HG03103 (cell line): ENCODE measurements at regions not wholly inside any gene's neighbourhood (a gene's known extent, or its start where the extent isn't known, plus 50 kb on each side); places are given as distances from the start of the nearest gene placed in this dataset.

Source experiments
- ATAC-seq: cut with Tn5 transposase; IDR thresholded peaks from one replicate; pipeline ENCODE4 v1.9.1; 2021; ENCODE audit warnings: low read depth; ENCODE audit not compliant: unreplicated experiment

- no peak for ATAC-seq
These were observed 260.9 kb upstream of the KCNMB2 start for GRCh38 chr3:178275311-178275710.

DNA sequence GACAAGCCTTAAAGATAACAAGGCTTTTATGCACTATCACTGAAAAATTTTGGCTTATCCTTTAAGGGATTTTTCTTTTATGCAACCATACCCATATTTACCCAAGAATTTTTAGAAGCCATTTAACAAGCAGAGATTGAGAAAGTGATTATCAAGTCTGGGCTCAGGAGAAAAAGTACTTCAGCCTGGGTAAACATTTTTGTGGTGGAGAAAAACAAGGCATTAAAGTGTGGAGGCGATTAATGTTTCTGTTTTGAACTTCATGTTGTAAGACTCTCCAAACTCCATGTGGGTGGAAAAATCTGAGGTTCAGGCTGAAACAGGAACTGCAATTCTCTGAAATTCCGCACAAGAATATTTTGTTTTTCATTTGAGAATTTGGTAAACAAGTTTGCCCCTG lies 260.4 kb upstream of the KCNMB2 start:
- ATAC-seq = no peak

DNA sequence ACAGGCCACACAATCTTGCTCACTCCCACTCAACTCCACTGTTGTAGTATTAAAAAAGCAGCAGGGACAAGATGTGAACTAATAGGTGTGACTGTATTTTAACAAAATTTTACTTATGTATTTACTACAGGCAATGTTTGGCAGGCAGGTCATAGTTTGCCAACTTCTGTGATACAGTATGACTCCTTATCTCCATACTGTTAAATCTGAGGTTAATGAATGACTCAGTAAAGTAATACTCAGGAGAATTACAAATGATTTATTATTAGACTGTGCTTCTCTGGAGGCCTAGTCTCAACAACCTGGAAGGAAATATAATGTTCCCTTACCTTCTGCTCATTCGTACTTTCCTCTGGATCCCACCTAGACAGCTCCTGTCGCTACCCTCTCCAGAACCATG lies 258.6 kb upstream of the KCNMB2 start:
- no peak for ATAC-seq

DNA sequence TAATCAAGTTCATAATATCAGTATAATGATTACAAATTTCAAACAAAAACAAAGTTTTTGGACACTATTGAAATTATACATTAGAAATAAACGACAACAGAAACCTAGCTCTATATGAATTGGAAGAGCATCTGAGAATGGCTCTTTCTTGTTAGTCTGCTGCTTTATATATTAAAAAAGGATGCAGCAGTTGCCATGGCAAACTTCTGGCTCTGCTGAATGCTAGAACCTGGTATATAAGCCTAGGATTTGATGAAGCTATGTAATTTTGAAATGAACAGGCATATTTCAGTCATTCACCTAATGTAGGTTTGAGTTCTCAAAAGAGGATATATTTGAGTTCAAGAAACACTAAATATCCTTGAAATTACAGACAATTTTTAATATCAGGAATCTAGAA lies 252.7 kb upstream of the KCNMB2 start:
- no peak for ATAC-seq

DNA sequence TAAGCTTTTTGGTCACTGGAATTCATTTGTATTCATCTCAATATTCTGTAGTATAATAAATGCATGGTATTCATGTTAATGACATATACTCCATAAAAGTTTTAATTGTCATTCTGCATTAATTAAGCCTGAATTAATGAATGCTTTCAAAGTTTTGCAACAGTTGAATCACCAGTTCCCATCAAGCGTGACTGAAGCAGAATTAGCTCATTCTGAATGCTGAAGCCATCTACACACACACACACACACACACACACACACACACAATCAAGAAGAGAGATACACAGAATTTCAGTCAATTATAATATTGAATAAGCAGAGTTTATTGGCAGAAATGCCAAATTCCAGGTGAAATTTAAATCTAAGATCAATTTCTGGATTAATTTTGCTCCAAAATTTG lies 252.1 kb upstream of the KCNMB2 start:
- no peak for ATAC-seq

- no peak for ATAC-seq
These were observed 248.2 kb upstream of the KCNMB2 start for GRCh38 chr3:178288074-178288473.

DNA sequence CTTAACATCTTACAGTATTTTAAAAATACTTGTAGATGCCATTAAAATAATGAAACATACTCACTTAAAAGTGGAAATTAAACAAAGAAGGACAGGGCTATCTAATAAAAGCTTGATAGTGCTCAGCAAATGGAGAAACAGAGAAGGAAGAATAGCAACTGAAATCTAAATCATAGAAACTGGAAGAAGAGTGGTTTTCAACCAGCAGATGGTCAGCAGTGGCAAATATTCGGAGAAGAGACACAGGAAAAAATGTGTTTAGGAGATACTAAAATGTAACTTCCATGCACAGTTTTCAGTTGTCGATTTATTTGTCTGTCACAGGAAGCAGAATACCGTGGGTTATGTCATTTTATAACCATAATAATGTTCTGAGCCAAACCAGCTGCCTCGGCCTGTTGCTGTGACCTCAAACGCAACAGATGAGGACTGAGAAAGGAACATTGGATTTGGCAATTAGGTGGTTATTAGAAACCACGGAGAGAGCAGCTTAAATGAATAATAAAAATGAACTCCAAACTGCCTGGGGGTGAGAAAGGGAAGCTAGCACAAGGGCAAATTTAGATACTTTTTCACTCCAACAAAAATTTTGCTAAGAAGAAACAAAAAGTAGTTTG lies 246.6 kb upstream of the KCNMB2 start:
- ATAC-seq = no peak

- ATAC-seq = no peak
These were observed 244.5 kb upstream of the KCNMB2 start for GRCh38 chr3:178291574-178292370.

GRCh38 chr3:178295292-178295912 lies 240.8 kb upstream of the KCNMB2 start:
- ATAC-seq = no peak

DNA sequence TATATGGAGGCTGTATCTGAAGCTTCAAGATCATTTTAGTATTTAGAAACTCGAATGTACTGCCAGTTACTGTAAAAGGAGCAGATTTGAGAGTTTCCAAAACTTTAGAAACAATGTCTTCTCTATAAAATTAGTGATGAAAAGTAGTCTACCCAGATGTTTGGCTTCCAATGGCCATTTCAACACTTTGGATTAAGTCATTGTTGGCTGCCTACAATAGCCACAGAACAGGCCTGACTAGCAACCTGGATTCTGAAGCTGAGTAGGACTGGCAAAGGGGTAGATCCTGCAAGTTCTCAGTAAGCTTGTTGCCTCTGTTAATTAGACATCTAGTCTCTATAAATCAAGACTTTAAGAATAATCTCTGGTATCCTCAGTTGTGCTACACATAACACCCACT lies 239.0 kb upstream of the KCNMB2 start:
- no peak for ATAC-seq

- ATAC-seq = no peak
These were observed 238.5 kb upstream of the KCNMB2 start for GRCh38 chr3:178297740-178298139.

- no peak for ATAC-seq
These were observed 235.7 kb upstream of the KCNMB2 start for GRCh38 chr3:178300441-178300959.

DNA sequence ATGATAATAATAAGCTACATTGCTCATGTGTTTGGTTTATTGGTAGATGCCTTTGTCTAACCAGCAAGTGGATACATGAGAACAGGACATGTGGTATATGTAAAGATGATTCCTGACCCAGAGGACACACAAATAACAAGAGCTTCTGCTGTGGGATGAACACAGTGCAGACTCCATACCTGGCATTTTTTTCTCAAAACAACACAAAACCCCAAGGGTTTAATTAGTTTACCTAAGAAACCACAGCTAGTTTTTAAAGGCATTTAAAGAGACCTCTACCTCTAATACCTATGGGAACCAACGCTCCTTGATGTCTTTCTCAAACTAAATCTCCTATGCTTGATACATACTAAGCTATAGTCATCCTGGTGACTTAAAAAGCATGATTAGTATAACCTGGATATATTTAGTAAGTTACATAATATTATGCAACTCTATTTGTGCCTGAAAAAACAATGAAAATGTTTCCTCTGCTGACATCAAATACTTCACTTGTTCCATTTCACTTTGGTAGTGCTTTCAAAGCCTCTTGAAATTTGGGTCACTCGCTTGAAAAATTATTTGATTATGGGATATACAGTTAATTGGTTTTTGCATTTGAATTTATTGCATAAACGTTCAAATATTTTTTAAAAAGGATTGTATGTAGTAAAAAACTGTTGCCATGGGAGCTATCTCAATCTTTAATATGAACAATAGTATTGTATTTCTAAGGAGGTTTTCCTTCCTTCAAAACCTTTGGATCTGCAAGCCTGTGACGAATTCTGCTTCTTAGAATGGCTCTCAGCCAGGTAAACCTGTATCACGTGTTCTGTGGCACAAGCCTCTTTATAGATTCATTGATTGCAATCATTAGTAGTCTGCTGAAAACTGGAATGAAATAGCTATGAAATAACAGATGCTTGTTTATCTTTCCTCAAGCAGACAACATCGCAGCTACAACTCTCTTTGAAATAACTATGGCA lies 233.0 kb upstream of the KCNMB2 start:
- ATAC-seq = no peak

- no peak for ATAC-seq
These were observed 231.3 kb upstream of the KCNMB2 start for GRCh38 chr3:178304758-178305467.

DNA sequence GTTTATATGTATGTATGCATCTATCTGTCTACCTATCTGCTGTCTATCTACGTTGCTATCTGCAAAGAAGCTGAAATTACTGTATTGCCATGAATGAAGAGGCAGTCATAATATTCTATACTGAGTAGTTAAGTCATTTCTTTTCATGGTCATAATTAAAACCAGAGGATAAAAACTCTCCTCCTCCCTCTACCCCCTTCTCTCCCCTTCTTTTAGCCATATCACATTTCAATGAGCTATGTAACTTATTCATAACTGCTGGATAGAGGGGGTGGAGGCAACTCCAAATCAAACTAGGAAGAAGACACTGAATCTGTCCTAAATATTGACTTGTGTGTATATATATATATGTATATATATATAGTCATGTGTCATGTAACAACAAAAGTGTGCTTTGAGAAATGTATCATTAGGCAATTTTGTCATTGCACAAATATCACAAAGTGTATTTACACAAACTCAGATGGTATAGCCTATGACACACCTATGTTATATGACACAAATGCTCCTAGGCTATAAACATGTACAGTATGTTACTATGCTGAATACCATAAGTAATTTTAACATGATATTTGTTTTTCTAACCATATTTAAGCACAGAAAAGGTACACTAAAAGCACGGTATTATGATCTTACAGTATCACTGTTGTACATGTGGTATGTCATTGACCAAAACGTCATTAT lies 229.7 kb upstream of the KCNMB2 start:
- no peak for ATAC-seq

DNA sequence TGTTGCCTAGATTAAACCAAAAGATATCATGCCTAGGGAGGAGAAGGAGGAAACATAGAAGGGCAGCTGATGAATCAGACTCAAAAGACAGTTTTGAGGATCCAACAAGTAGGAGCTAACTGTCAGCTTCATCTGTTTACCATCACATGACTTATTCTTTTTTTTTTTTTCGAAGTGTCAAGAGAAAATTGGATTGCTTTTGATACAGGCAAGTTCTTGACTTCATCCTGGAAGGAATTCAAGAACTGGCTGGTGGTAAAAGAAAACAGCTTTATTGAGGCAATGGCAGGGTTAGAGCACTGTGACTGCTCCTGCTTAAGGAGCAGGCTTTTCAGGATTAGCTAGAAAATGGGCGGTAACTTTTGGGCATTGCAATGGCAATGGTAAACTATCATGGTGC lies 227.5 kb upstream of the KCNMB2 start:
- no peak for ATAC-seq

GRCh38 chr3:178310949-178311348 lies 225.3 kb upstream of the KCNMB2 start:
- no peak for ATAC-seq

- ATAC-seq = no peak
These were observed 222.5 kb upstream of the KCNMB2 start for GRCh38 chr3:178313716-178314115.

DNA sequence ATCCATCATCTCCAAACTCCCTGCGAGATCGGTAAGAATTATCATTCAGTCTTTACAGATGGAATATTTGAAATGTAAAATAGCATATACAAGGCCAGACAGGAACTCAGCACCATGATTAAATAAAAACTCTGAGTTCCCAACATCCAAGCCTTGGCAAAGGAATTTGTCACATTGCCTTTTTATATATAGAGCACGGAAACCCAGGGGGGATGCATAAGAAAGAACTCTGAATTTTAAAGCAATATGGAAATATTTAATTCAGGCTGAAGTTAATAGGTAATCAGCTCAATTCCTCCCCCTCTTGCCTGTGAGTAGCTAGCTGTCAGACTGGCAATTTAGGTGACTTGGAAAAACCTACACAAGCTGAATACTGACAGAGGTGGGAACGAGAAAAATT lies 217.9 kb upstream of the KCNMB2 start:
- no peak for ATAC-seq
